HG02763 (cell line): ENCODE measurements at regions not wholly inside any gene's neighbourhood (a gene's known extent, or its start where the extent isn't known, plus 50 kb on each side); places are given as distances from the start of the nearest gene placed in this dataset.

Source experiments
- ATAC-seq: cut with Tn5 transposase; IDR thresholded peaks from one replicate; pipeline ENCODE4 v1.9.1; 2021; ENCODE audit warnings: mild to moderate bottlenecking, moderate library complexity; ENCODE audit not compliant: unreplicated experiment

DNA sequence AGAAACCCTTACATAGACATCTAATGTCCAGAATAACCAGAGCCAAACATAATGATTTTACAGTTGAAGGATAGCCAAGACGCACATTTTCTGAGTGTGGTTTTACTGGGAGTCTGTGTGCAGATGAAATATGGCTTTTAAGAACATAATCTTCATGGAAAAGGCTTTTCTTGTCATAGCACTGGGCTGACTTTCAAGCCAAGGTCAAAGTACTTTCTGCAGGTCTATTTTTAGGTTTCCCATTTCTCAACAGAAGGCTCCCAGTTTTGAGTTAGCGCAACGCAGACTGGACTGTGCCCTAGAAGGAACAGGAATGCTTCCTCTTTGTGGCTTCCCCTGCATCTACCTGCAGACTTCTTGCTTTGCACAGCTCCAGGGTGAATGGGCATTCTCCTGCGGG is 92.3 kb upstream of the UPP2 start:
- ATAC-seq = no peak

DNA sequence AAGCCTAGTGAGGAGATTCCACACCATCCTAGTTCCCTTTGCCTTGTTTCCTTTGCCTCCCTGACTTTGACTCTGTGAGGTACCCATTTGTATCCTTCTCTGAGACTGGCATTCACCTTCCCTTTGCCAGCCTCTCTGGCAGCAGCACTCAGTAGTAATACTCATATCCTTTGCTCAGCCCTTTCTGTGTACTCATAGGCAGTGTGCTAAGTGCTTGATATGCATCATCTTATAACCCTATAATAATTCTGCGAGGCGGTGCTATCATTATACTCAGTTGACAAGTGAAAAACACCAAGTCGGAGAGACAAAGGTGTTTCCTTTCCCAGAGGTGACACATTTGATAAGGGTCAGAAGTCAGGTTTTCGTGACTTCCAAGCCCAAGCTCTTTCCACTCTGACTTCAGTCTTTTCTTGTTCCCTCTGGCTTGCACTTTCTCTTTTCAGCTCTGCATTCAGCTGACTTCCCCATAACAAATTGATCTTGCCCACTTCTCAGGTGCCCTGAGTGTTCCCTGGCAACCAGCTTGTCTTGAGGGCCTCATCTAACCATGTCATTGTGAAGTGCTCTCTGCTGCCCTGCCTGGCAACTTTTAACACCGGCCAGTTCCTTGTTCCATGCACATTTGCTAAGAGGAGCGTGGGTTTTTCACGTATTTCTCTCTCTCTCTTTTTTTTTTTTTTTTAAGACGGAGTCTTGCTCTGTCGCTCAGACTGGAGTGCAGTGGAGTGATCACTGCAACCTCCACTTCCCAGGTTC is 94.5 kb upstream of the UPP2 start:
- no peak for ATAC-seq

DNA sequence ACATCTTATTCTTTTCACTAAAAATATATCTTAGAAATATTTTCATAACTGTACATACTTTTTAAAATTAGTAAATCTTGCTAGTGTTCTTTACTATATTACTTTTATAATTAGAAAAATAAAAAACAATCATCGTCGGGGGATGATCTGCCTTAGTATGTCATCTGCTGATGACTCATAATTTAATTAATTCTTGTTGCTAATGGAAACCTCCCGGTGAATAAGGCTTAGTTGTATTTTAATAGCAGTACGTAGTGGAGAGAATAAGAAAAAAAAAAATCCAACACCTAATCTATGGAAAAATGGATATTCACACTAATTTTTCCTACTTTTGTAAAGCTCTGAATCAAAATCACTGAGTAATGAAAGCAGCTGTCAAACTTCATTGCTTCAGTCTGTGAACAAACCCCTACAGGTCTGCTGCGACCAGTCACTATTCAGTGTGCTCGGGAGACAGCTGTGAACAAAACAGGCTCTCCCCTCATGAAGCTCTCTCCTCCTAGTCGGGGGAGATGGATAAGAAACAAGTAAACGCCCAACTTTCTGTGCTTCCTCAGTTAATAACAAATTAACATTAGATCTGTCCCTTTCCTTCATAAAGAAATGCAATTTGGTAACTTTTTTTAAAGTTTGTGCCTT is 97.4 kb upstream of the UPP2 start:
- ATAC-seq = no peak

DNA sequence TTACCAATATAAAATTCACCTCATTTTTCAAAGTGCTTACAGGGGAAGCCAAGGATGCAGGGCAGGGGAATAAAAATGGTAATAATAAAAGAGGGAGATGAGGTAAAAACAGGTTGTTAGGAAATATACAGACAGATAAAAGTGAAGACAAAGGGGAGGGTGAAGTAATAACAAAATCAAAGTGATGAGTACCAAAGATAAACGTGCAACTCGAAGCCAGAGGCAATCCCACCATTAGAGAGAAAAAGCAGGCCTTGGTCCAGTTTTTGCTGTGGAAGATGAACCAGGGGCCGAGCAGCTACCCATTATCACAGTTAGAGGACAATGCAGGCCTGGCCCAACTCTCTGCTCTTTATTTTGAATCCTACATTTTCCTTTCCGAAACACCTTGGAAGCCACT is 99.6 kb upstream of the UPP2 start:
- ATAC-seq = no peak

DNA sequence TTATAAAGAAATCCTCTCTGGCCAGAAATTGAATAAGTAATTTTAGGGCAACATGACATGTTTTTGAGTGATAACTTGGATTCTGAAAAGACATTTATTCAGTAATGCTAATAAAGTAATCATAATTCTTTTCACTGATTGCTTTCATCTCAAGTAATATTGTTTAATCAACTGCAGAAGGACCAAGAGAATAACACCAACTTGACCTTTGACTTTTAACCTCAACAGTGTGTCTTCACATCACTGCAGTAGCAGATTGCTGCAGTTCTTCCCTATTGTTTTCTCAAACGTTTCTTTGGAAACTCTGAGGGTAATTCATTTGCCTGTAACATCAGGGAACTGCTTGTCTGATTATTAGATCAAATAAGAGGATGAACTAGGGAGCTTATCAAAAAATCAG is 104.9 kb upstream of the UPP2 start:
- no peak for ATAC-seq

DNA sequence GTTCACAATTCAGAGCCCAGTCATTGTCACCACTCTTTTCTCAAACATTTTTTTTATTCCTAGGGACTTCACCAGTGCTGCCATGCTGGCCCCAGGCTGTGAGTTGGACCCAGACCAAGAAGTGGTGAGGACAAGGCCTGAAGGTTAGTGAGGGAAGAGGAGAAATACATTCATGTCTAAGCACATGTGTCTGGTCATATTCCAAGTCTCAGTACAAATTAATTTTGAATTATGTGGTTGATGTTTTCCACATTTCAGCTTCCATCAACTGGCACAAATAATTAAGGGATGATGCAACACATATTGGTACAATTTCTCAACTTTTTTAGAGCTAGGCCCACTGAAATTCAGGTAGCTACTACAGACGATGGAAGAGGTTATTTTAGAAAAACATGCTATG is 106.6 kb upstream of the UPP2 start:
- no peak for ATAC-seq

DNA sequence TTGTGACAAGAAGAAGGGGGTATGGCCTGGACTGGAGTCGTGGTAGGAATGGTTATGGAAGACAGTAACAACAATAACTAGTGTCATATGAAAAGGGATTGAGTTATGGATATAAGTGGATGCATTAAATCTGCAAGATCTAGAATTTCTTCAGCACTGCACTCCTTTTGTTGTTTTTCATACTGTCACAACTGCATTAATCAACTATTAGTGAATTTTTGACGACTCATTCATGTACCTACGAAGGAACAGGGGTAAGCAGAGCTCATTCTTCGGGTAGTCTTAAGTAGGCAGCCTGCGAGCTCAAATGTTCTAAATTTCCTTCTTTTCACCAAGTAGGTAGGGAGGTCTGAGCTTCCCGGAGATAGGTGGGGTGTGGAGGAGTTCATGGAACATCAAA is 109.7 kb upstream of the UPP2 start:
- no peak for ATAC-seq

DNA sequence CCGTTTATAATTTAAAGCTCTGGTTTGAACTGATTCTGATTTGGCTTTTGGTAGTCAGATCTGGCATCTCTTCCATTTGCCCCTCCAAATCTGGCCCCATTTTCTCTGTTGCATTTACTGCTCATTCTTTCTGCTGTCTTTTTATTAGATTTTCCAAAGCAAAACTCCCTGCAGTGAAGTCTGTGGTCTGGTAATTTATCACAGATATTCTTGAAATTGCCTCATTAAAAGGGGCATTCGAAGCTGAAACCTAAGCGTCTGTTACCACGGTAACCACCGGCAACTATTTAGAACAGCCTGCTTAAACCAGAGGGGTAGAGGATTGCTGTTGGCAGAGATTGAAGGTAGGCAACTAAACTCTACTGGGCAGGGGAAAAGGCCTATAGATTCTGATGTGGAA is 111.5 kb upstream of the UPP2 start:
- no peak for ATAC-seq

DNA sequence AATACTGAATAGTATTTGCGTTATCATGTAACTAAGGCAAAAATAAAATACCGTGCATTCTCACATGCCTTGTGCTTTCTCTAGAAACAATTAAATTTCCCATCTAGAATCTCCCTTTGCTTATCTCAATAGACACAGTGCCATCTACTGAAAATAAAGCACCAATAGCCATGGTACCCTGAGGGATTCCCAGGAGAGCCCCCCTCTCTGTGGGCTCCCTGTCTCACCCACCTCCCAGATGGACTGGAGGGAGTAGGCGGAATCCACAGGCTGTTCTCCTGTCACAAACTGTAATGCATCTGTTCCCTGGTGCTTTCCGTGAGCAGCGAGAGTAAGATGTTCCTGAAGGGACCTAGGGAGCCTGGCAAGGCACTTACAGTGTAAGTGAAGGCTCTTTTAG is 112.4 kb upstream of the UPP2 start:
- no peak for ATAC-seq

DNA sequence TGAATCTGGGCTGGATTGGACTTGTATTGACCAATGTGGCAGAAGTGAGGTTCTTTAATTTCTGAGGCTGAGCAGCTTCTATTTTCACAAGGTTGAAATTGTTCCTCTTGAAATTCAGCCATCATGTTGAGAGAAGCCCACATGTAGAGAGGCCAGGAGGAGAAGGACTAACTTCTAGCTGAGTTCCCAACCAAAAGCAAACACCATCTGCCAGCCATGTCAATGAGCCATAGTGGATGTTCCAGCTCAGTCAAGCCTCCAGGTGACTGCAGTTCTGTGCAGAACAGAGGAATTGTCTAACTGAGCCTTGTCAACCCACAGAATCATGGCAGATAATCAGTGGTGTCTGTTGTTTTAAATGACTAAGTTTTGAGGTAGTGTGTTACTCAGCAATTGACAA is 110.6 kb upstream of the ACVR1 start:
- no peak for ATAC-seq

DNA sequence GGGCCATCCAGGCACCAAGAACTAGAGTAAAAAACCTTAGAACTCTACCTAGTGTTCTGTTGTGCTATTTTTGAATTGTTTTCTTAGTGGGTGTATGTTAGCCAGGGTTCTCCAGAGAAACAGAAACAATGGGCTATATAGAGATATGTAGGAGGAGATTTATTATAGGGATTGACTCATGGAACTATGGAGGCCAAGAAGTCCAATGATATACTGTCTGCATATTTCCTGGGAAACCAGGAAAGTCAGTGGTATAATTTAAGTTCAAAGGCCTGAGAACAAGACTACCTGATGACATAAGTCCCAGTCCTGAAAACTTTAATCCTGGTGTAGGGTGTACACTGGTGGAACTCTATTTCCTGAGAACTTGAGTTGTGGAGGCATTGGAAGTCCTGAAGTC is 108.7 kb upstream of the ACVR1 start:
- no peak for ATAC-seq

DNA sequence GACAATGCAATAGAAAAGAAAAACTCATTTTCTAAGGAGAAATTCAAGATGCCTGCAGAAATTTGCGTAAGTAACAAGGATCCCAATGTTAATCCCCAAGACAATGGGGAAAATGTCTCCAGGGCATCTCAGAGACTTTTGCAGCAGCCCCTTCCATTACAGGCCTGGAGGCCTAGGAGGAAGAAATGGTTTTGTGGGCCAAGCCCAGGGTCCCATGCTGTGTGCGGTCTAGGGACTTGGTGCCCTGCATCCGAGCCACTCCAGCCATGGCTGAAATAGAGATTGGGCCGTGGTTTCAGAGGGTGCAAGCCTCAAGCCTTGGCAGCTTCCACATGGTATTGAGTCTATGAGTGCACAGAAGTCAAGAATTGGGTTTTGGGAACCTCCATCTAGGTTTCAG is 103.9 kb upstream of the ACVR1 start:
- ATAC-seq = no peak

DNA sequence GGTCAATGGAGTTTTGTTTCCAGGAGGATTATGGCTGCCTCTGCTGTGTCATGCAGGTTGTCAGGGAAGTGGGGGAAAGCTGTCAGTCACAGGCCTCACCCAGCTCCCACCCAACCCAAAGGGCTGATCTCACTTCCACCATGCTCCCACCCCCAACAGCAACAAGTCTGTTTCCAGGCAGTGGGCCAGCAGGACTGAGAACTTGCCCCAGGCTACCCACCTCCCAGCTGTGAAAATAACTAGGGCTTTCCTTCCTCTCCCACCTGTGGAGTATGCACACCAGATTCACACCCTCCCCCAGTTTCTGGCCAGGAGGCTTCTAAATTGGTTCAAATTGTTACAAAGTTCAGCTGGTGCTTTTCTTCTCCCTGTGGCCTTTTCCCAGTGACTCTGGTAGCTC is 95.6 kb upstream of the ACVR1 start:
- ATAC-seq = no peak

DNA sequence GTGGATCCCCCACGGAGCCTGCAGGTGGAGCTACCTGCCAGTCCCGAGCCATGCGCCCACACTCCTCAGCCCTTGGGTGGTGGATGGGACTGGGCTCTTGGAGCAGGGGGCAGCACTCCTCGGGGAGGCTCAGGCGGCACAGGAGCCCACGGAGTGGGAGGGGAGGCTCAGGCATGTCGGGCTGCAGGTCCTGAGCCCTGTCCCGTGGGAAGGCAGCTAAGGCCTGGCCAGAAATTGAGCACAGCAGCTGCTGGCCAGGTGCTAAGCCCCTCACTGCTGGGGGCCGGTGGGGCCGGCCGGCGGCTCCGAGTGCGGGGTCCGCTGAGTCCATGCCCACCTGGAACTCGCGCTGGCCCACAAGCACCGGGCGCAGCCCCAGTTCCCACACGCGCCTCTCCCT is 91.7 kb upstream of the ACVR1 start:
- ATAC-seq = no peak

DNA sequence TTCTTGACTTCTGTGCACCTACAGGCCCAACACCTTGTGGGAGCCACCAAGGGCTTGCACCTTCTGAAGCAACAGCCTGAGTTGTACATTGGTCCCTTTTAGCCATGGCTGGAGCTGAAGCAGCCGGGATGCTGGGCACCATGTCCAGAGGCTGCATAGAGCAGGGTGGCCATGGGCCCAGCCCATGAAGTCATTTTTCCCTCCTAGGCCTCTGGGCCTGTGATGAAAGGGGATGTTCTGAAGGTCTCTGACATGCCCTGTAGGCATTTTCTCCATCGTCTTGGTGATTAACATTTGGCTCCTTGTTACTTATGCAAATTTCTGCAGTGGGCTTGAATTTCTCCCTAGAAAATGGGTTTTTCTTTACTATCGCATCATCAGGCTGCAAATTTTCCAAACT is 83.1 kb upstream of the ACVR1 start:
- no peak for ATAC-seq

DNA sequence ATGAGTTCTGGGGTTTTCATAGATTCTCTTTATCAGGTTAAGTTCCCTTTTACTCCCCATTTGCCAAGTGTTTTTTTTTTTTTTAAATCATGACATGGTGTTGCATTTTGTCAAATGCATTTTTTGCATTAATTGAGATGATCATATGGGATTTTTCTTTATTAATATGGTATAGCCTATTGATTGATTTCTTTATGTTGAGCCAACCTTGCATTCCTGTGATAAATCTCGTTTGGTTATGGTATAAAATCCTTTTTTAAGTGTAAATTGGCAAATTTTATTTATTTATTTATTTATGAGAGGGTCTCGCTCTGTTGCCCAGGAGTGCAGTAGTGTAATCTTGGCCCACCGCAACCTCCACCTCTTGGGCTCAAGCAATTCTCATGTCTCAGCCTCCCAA is 81.5 kb upstream of the ACVR1 start:
- no peak for ATAC-seq

DNA sequence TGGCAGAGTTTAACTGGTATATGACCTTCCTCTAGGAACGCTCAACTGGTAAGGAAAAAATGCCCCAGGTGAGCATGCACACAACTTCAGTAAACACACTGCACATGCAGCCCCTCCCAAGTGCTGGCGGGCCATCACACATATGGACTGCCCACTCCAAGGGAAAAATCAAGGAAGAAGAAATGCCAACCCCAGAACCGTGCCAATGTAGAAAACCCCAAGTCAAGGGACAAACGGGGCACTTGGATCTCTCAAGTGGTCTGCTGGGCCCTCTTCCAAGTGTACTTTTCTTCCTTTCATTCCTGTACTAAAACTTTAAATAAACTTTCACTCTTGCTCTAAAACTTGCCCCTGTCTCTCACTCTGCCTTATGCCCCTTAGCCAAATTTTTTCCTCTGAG is 76.4 kb upstream of the ACVR1 start:
- no peak for ATAC-seq

DNA sequence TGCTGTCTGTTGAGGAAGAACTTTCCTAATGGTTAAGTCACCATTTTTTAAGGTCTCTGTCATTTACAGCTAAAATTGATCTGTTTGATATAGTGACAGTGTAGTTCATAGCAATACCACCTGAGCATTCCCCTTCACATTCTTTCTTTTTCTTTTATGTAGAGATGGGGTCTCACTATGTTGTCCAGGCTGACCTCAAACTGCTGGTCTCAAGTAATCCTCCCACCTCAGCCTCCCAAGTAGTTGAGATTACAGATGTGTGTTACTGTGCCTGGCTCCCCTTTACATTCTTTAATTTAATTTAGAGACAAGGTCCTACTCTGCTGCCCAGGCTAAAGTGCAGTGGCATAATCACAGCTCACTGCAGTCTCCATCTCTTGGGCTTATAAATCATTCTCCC is 72.7 kb upstream of the ACVR1 start:
- ATAC-seq = no peak

DNA sequence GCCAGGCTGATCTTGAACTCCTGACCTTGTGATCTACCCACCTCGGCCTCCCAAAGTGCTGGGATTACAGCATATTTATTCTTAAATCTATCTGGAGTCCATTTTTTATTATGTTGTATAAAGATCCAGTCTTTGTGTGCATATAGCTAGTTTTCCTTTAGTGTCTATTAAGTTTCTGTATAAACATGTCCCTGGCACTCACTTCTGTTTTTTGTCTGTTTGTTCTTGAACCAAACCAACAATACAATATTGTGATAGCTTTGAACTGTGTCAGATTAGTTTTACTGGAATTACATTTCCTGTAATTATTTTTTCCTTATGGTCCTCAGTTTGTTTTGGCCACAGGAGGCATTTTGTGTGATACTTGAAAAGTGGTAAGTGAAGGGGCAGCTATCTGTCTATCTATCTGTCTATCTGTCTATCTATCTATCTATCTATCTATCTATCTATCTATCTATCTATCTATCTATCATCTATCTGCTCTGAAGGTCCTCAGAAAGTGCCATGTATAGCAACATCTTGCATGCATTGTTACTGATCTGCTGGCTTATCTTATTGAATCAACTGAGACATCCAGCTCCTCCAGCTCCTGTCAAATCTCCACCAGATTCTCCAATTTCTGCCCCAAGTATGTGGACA is 70.9 kb upstream of the ACVR1 start:
- ATAC-seq = no peak

DNA sequence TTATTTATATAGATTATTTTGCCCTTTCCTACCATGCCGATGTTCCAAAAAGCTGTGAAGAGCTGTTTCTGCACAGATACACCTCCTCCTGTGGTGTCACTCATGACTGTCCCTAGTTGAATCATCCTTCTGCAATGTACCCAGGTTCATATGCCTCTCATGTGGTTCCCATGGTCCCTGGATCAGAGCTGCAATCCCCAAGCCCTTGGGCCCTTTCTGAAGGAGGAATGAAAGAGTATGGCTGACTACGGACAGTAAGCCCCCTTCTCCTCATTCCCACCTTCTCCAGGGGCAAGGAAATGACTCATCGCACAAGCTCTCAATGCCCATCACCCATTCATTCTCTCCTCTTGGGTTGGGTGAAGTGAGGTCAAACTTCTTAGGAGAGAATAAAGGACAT is 63.9 kb upstream of the ACVR1 start:
- ATAC-seq = no peak

DNA sequence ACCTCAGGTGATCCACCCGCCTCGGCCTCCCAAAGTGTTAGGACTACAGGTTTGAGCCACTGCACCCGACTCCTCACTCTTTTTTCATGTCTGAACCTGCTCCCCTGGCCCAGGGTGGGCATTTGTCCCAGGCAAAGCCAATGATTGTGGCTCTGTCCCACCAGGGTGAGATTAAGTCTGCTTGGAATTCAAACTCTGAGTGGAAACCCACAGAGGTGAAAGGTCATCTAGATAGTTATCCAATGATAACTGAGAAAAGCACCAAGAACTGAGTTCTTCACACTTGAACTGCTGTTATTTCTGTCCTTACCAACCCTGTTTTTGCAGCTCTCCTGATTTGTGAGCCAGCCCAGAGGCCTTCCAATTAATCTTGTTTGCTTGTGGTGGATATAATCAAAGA is 62.4 kb upstream of the ACVR1 start:
- no peak for ATAC-seq

DNA sequence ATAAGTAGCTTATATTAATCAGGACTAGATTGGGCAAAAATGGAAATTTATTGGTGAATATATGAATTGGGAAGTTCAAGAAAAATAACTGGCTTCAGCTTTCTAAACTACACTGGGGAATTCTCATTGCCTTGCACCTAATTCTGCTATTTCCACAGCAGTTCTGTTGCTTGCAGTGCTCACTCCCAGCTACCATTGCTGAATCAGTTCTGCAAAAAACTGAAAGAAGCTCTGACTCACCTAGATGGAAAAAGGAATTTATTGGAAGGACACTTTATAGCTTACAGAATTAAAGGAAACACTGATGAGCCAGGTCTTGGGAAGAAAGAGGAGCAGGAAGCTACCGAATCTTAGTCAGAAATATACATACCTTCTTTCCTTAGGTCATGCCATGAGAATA is 60.3 kb upstream of the ACVR1 start:
- no peak for ATAC-seq
